ENCODE measurements at regions not wholly inside any gene's neighbourhood (a gene's known extent, or its start where the extent isn't known, plus 50 kb on each side); places are given as distances from the start of the nearest gene placed in this dataset.

DNA sequence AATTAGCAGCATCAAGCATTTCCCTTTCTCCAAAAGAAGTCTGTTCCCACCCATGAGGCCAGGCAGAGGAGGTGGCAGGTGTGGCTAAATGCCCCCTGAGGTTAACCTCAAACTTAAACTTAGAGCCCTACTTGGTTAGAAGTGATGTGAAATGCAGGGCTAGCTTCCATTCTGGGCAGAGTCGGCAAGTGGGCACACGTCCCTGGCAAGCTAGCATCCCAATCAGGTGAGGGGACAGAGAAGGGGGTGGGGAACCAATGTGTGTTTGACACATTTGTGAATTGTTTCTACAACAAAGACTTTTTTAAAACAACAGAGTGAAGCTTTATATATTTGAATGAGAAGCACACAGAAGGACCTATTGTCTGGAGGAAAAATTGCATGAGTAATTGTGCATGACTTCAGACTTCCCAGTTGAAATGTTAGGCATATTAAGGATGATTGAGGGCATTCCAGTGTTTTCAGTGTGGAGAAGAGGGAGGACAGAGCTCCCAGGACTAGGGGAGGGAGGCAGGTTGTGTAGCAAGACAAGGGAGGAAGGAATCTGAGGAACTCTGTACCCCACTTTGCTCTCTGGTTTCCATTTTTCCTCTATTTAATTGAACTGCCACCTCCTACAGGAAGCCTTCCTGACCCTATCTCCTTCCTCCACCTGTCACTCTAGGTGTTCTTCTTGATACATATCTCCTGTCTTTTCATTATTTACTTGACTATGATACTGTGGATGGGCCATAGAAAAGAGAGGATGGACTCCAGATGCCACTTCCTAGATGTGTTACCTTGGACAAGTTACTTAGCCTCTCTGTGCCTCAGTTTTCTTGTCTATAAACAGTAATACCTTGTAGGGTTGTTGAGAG is 83.3 kb upstream of the PICALM start:
- no peak overlapping the region for H3K27ac ChIP-seq
- TF ChIP-seq ZFX (IDR thresholded peaks at IDR 0.05; ENCODE audit: borderline replicate concordance): no peak
- TF ChIP-seq, protein P1, sequence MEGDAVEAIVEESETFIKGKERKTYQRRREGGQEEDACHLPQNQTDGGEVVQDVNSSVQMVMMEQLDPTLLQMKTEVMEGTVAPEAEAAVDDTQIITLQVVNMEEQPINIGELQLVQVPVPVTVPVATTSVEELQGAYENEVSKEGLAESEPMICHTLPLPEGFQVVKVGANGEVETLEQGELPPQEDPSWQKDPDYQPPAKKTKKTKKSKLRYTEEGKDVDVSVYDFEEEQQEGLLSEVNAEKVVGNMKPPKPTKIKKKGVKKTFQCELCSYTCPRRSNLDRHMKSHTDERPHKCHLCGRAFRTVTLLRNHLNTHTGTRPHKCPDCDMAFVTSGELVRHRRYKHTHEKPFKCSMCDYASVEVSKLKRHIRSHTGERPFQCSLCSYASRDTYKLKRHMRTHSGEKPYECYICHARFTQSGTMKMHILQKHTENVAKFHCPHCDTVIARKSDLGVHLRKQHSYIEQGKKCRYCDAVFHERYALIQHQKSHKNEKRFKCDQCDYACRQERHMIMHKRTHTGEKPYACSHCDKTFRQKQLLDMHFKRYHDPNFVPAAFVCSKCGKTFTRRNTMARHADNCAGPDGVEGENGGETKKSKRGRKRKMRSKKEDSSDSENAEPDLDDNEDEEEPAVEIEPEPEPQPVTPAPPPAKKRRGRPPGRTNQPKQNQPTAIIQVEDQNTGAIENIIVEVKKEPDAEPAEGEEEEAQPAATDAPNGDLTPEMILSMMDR (IDR thresholded peaks at IDR 0.05): no peak

- TF ChIP-seq, protein P1 (IDR thresholded peaks at IDR 0.05): no peak
- no peak for TF ChIP-seq ZFX (IDR thresholded peaks at IDR 0.05; ENCODE audit: borderline replicate concordance)
- no peak overlapping the region for H3K27ac ChIP-seq
These were observed 82.5 kb upstream of the PICALM start for GRCh38 chr11:86151174-86152005.

DNA sequence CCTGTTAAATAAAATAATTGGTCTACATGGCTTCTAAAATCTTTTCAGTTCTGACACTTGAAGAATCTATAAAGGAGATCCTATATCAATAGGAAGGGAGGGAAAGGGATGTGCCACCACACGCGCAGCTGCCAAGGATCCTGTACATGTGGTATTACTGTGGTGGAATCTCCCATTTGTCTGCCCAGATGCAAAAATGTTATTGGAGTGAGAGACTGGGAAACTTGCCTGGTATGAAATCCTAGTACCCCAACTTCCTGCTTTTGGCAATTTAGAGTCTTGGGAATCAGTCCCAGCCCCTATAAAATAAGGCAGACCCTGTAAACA is 81.9 kb upstream of the PICALM start:
- TF ChIP-seq, protein P1 (IDR thresholded peaks at IDR 0.05): no peak
- TF ChIP-seq ZFX (IDR thresholded peaks at IDR 0.05; ENCODE audit: borderline replicate concordance): no peak
- H3K27ac ChIP-seq: no peak overlapping the region

DNA sequence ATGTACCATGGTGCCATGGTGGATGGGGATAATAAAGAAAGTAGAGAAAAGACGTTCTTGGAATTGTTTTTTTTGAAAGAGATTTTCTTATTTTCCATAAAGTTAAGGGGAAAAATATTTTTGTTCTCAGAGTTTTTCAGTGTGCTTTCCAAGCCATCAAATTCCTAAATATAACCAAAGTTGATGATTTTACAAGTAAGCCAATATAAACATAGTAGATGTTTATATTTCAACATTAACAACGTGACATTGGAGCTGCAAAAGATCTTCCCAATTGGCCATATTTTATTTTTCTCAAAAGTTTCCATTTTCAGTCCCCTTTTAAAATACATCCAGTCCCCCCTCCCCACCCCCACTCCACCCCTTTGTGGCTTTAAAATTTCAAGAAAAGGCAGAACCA is 80.9 kb upstream of the PICALM start:
- no peak for TF ChIP-seq ZFX (IDR thresholded peaks at IDR 0.05; ENCODE audit: borderline replicate concordance)
- TF ChIP-seq, protein P1 (IDR thresholded peaks at IDR 0.05): no peak
- no peak overlapping the region for H3K27ac ChIP-seq

- TF ChIP-seq, protein P1 (IDR thresholded peaks at IDR 0.05): no peak
- no peak for TF ChIP-seq ZFX (IDR thresholded peaks at IDR 0.05; ENCODE audit: borderline replicate concordance)
These were observed 79.5 kb upstream of the PICALM start for GRCh38 chr11:86148345-86148747.

DNA sequence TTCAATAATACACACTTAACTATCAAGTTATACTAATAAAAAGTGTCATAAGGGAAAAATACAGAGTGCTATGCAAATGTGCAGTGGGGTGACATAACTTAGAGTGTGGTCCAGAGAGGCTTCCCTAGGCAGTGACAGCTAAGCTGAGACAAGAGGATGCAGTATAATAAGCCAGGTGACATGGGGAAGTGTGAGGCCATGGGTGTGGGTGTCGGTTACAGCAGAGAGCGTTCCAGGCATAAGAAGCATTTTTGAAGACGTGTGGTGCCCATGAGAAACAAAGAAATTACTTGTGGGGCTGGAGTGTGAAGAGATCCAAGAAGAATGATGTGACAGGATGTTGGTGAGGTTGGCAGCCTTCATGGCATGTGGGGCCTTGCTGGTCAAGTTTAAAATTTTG is 78.1 kb upstream of the PICALM start:
- TF ChIP-seq, protein P1 (IDR thresholded peaks at IDR 0.05): no peak
- TF ChIP-seq ZFX (IDR thresholded peaks at IDR 0.05; ENCODE audit: borderline replicate concordance): no peak
- no peak overlapping the region for H3K27ac ChIP-seq

More at GRCh38 chr11:86148345-86148747, 79.5 kb upstream of the PICALM start:
- H3K27ac ChIP-seq: no peak overlapping the region

All from 22Rv1 (cell line).